HG03439 (cell line): ENCODE measurements at regions not wholly inside any gene's neighbourhood (a gene's known extent, or its start where the extent isn't known, plus 50 kb on each side); places are given as distances from the start of the nearest gene placed in this dataset.
"Not testable (repeated sequence)": the region's sequence is repeated elsewhere in the genome, so short reads cannot be mapped to it uniquely, and the experiment has no call there.

Source experiments
- ATAC-seq: cut with Tn5 transposase; IDR thresholded peaks from one replicate; pipeline ENCODE4 v1.9.1; 2021; ENCODE audit warnings: mild to moderate bottlenecking, moderate library complexity; ENCODE audit not compliant: unreplicated experiment

DNA sequence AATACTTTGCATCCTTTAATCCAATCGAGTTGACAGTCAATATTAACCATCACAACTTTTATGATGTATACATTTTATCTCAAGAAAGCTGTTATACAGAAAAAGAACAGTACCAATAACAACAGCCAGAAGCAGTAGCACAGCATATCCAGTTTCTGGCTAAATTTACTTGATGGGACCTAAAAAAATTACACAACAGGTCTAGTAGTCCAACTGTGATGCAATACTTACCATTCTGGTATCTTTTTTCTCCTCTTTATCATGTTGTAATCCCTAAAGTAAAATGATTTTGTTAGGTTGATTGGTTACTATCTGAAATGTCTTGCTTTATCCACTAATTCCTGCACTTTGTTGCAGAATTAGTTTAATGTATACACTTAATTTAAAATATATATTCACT is 1150.6 kb downstream of the FAT4 start:
- ATAC-seq, result no peak

DNA sequence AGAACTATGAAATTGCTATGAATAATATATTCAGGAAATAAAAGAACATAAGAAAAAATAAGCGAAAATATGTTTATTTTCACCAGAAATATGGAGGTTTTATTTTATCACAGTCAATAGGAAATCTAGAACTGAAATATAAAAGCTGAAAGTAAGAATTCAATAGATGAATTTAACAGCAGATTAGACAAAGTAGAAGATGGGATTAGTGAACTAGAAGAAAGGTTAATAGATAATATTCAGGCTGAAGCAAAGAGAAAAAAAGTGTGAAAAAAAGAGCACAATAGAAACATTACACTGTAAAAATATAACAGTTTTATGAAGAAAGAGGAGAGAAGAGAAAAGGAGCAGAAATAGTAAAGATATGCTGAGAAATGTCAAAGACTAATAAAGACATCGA is 1152.1 kb downstream of the FAT4 start:
- ATAC-seq, result no peak

DNA sequence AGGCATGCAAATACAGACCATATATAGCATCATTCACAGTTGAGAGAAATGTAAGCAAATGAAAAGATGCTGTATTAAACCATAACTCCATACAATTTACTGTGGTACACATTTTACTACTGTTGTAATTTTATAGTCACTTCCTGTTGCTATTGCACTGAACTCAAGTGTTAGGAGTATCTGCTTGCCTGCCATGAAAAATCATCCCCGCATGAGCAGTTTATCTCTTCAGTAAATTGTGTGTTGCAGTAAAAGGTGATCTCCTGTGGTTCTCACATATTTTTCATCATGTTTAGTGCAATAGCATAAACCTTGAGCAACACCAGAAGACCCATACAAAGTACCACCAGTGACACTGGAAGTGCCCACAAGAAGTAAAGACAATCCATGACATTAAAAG is 1153.4 kb downstream of the FAT4 start:
- ATAC-seq, result no peak

DNA sequence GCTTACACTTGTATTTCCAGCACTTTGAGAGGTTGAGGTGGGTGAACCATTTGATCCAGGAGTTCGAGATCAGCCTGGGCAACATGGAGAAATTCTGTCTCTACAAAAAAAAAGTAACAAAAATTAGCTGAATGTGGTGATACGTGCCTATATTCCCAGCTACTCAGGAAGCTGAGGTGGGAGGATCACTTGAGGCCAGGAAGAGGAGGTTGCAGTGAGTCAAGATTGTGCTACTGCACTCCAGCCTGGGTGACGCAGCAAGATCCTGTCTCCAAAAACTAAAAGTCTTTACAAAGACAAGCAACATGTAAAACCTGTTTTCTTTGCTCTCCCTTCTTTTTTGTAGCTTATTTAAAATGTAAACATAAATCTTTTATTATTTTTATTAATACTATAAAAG is 1156.1 kb downstream of the FAT4 start:
- no peak for ATAC-seq

DNA sequence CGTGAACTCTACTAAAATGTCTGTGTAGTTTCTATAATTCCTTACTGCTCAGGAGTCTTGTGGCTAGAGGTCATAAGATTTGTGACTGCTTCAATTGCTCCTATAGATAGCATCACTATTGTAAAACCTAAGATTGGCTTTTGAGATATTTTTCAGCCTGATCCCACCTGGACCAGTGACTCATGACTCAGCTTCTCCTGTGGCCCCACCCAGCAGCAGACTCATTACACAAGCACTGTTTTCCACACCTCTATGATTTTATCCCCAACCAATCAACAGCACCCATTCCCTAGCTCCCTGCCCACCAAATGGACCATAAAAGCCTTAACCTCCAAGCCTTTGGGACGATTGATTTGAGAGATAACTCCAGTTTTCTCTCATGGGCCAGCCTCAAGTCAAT is 1157.0 kb upstream of the INTU start:
- no peak for ATAC-seq

DNA sequence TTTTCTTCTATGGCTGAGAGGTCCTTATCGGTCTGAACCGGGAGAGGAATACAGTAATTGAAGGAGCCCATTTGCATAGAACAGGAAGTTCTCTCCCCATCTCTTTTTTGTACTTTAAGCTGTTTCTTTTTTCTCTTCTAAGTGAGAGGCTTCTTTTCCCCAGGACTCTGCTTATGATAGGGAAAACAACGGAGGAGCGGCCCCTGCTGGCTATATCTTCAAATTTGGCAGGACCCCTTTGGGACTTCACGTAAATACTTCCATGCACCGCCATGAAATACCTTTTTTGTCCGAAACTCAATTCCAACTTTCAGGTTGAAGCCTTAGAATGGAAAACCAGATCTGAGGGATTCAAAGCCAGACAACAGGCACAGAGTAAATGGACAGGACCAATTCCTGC is 1153.0 kb upstream of the INTU start:
- ATAC-seq, result no peak

DNA sequence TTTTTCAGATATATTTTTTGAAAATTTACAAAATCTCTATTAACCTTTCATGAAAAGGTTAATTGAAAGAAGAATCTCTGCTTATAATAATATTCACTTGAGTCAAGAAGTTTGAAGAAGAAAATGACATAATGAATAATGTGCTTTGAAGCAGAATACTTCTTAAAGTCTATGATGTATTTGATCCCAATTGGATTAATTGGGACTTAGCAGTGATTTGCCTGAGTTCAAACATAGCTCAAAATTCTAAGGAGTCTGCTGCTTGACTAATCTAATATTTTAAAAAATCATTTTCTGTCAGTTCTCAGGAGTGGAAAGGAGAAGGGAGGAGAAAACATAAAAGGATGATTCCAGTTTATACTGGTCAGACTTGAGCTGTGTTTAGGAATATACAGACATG is 1150.4 kb upstream of the INTU start:
- ATAC-seq, result no peak

DNA sequence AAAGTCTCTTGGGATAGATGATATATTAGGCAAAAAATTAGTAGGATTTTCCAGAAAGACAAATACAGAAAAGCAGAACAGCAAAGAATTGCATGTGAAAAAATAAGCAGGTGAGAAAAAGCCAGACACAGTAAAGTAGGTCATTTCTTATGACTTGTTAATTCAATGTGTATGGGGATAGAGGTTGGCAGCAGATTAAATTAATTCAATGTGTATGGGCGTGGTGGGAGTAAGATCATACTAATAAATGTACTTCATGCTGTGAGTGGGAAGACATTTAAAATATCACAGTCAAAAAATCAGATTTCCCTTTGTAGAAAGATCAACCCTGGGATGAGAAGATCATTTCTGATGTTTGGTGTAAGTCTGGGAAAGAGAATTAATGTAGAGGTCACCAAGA is 1146.4 kb upstream of the INTU start:
- no peak for ATAC-seq

DNA sequence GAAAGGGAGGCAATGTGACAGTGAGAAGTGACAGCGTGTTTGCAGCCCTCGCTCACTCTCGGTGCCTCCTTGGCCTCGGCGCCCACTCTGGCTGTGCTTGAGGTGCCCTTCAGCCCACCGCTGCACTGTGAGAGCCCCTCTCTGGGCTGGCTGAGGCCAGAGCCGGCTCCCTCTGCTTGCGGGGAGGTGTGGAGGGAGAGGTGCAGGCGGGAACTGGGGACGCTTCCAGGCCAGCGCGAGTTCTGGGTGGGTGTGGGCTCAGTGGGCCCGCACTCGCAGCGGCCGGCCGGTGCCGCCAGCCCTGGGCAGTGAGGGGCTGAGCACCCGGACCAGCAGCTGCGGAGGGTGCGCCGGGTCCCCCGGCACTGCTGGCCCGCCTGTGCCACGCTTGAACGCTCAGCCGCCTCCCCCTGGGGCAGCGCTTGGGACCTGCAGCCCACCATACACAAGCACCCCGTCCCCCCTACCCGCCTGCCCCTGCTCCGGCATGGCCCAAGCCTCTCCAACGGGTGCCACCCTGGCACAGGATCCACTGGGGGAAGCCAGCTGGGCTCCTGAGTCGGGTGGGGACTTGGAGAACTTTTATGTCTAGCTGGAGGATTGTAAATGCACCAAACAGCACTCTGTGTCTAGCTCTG is 1142.8 kb upstream of the INTU start:
- no peak for ATAC-seq

DNA sequence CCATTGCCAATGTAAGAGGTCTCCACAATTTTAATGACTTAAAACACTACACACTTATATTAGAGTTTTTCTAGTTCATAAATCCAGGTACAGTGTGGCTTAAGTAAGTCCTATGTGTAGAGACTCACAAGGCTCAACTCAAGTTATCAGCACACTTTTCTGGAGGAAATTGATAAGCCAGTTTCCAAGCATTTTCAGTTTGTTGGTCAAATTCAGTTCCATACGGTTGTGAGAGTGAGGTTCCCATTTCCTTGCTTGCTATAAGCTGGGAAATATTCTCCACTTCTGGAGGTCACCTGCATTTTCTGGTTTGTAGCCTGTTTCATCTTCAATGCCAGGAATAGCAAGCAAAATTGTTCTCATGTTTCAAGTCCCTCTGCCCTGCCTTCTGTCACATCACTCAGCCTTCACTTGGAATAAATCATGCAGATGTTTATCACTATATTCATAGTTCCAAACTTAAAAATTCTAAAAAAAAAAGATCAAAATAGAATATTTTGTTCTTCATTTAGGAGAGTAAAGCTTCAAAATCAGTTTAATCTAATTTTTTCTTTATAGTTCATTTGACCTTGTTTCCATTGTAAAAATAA is 1137.5 kb upstream of the INTU start:
- ATAC-seq, result no peak

DNA sequence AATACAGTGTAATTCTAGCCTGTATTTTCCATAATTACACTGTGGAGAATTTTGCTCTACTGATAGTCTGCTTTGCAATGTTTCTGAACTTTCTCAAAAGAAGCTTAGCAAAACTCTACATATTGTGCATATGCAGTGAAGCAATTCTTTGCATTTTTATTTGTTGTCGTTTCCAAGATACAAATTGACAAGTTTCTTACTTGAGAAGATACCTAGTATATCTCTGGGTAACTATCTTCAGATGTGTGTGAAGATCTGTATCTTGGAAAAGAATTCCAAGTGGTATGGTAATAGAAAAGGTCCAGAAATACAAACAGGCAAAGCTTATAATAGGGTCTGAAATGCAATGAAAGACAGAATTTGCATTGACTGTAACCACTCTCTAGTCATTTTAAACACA is 1119.8 kb upstream of the INTU start:
- ATAC-seq, result no peak

DNA sequence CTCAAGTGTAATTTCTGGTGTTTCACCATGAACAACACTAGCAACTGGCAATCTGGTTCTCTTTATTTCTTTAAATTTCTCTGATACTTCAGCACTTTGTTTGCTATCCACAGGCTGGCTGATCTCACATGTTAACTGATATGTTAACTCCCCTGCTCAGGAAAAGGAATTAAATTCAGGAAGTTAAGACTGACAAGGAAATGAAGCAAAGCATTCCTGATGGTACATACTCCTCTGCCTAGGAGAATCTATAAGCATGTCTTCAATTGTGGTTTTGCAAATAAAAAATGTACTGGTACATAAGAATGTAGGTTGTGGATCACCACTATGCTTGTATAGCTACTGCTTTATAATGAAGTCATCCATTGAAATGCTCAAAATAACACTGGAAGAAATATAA is 1119.2 kb upstream of the INTU start:
- ATAC-seq, result no peak

DNA sequence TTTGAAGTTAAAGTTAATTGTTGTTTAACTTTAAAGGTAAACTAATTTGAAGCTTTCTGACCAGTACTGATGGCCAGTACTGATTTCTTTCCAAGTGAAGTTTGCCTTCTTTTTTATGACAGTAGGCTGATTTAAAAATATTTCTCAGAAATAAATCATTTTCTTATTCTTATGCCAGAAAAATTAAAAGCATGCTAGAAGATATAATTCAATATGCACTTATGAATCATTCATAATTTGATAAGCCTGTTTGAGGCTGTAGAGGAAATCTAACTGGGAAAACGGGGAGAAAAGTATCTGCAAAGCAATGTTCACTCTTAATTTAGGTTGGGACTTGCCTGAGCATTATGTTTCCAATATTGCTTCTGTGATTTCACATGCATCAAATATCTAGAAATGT is 1112.0 kb upstream of the INTU start:
- ATAC-seq, result no peak

DNA sequence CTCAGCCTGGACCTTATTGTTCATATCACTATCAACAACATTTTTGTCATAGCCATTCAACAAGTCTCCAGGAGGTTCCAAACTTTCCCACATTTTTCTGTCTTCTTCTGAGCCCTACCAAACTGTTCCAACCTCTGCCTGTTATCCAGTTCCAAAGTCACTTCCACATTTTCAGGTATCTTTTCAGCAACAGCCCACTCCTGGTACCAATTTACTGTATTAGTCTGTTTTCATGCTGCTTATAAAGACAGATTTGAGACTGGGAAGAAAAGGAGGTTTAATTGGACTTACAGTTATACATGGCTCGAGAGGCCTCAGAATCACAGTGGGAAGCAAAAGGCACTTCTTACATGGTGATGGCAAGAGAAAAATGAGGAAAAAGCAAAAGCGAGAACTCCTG is 1107.4 kb upstream of the INTU start:
- ATAC-seq, result not testable (repeated sequence)

DNA sequence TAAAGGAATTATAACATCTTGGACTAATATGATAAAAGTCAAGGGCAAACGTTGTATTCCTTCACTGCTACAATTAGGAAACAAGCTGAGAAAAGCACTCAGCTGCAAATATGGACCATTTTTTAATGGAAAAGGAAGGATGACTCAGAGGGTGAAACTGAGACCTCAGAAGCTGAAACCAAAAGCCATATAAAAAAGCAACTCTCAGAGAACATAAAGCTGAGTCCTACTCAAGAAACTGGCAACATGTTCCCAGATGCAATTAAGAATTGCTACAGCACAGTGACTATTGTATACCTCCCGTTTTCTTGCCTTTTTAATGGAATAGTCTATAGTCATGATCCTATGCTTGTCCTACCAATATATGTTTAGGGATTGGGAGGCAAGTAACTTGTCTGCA is 1106.4 kb upstream of the INTU start:
- ATAC-seq, result no peak

DNA sequence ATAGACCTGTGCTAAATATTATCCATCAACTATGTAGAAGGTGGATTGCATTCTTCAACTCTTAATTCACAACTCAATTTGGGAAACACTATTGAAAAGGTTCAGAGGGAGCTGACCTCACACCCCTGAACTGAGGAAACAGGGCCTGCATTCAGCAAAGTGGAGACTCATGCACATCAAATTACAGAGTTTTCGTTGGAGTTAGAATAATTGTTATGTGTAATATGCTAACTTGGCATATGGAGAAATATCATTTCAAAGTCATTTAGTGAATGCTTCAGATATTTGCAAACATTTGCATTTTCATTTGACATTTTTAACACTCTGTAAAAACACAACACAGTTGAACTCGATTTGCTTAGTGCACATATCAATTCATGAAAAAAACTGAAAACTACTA is 1102.8 kb upstream of the INTU start:
- ATAC-seq, result no peak

DNA sequence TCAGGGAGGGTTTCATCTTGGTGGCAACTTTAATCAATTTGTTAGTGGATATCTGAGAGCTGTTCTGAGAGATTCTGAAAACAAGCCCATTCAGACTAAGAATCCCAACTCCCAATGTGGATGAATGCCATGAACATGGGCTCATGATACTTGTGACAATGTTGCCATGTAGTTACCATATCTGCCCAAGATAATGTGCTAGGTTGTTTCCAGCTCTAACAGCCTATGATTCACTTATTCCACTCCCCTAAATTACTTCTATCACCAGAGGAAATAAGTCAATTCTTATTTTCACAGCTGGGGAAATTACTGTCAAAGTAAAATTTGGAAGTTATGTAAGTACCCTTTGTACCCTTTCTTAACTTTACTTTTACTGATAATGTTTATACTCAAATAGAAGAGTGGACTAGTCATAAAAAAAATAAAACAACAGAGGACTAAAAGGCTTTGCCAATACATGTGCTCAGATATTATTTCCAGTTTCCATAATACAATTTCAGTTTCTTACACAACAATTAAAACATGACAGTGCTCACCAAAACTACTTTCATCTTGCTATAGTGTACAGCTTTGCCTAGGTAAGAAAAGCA is 1101.7 kb upstream of the INTU start:
- no peak for ATAC-seq

DNA sequence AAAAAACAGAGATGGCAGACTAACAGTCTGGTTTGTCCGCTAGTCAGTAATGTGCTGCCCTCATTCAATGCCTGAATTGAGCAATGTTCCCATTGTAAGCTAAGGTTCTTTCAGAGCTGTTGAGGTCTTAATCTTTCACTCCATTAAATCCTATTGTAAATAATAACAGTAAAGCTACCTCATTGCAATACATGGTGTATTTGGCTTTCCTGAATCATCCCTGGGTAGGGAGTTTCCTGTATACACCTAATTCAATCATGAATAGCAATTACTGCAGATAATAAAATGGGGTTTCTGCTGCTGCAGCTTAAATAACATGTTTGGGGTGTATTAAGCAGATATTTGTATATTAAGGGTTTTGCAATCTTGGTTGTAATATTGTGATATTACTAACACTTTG is 1100.2 kb upstream of the INTU start:
- no peak for ATAC-seq

DNA sequence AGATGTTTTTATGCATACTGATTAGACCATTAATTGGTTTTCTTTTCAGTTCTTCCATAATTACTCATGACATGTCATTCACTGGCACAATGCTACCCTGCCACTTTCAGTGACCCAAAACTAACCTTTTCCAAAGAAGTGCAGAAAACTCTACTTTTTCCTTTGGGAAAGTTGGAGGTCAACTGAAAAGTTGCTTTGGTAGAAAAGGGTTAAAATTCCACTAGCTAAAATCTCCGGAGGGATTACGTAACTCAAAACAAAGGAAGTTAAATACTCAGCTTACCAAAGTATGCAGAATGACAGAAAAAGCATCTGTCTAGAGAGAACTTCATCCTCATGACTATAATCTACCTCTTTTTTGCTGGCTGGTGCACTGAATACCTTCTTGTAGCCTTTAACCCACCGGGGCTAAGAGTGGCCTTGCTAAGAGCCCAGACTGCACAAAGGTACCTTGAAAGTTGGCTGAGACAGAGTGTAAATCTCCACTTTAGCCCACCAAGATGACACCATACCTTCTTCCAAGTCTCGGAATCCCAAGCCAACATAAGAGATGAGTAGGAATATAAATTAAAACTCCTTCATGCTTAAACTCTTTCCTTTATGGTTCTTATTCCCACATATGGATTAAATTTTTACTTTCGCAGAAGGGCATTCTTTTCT is 1099.5 kb upstream of the INTU start:
- ATAC-seq, result no peak

DNA sequence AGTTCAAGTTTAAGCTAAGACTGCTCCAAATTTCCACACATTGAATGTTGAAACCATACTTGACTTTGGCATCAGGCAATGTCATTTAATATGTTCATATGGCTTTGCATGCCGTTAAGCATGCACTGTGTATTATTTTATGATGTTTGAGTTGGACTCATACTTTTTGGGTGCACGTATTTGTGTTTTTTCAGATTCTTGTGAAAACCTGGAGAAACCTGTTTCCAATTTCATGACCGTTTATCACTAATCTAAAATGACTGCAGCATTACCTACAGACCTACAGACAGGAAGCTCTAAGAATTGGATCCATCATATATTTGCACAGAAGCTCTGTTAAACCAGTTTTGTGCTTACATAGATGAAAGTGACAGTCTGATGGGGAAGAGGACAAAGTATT is 1093.0 kb upstream of the INTU start:
- no peak for ATAC-seq

DNA sequence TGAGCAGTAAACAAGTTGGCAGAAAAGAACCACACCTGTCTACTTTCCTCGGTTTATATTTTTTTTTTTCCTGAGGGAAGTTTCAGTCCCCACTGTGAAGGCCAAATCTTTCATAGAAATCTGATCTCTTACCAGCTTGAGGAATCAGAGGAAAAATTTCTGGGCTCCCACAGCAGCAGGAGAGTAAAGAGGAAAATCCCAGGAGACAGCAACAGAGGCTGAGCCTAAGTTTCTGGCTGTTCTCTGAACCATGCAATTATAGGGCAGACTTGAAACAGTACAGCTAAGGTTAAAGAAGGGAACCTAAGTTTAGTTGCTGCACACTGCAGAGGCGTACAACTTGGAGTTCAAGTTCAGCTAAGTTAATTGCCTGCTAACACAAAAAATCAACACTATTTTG is 1090.9 kb upstream of the INTU start:
- ATAC-seq, result no peak

DNA sequence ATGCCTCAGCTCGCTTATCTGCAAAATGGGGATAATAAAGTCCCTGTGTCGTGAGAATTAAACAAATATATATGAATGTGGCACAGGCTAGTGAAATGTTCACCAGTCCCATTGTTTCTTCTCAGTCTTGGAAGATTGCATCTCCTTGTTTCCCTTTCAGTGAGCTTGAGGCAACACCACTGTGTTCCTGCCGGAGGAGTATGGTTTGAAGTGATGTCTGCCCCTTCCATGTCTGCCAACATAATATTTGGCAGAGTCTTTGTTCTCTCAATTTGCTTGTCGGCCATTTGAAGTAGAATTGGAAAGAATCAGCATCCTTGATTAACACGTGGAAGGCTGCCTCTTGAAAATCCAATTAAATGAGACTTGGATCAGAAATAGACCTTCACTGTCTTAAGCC is 1088.5 kb upstream of the INTU start:
- no peak for ATAC-seq
